Natural killer cell (primary cell): ENCODE measurements at regions not wholly inside any gene's neighbourhood (a gene's known extent, or its start where the extent isn't known, plus 50 kb on each side); places are given as distances from the start of the nearest gene placed in this dataset.

Experiments used
- ATAC-seq, 3 donors: fragments of 150-1000 bp in 2 of 3; fragments of 200-7000 bp in 1 of 3; cut with Tn5 transposase; 1 replicate in 1 of 3; 2 replicates in 2 of 3; pipeline ENCODE4 v1.10.0; 2021; ENCODE audit warnings: mild to moderate bottlenecking in 2 of 3, moderate library complexity in 2 of 3
- DNase-seq, 2 donors: peaks; one replicate each; pipeline versions ENCODE4 v3.0.0 to v3.0.0-alpha.2; 2013 to 2021; ENCODE audit warnings: mixed read lengths in 1 of 2
- H3K27ac ChIP-seq: one replicate; pipeline ENCODE4 v1.5.1; 2013; ENCODE audit warnings: mild to moderate bottlenecking, low read length
- H3K27me3 ChIP-seq: one replicate; pipeline ENCODE4 v1.6.1; 2013; ENCODE audit warnings: low read length; ENCODE audit not compliant: control insufficient read depth, insufficient read depth
- H3K36me3 ChIP-seq: one replicate; pipeline ENCODE4 v1.6.1; 2013; ENCODE audit warnings: low read length; ENCODE audit not compliant: control insufficient read depth, insufficient read depth
- H3K4me1 ChIP-seq: one replicate; pipeline ENCODE4 v1.6.1; 2013; ENCODE audit warnings: low read length; ENCODE audit not compliant: control insufficient read depth, insufficient read depth
- H3K4me3 ChIP-seq: one replicate; pipeline ENCODE4 v1.5.1; 2013; ENCODE audit warnings: low read length
- H3K9me3 ChIP-seq: one replicate; pipeline ENCODE4 v1.6.1; 2013; ENCODE audit warnings: low read length; ENCODE audit not compliant: control insufficient read depth, insufficient read depth
- H3K27ac Mint-ChIP-seq, 2 donors: one replicate each; pipeline ENCODE4 v1.8.0; 2022; ENCODE audit warnings: mild to moderate bottlenecking in 2 of 2, mixed read lengths in 2 of 2, moderate library complexity in 1 of 2
- H3K27me3 Mint-ChIP-seq, 2 donors: one replicate each; pipeline ENCODE4 v1.8.0; 2022; ENCODE audit warnings: low read depth in 2 of 2, mixed read lengths in 2 of 2
- H3K36me3 Mint-ChIP-seq: one replicate; pipeline ENCODE4 v1.8.0; 2022; ENCODE audit warnings: mixed read lengths
- H3K4me1 Mint-ChIP-seq, 2 donors: one replicate each; pipeline ENCODE4 v1.8.0; 2022; ENCODE audit warnings: mixed read lengths in 2 of 2
- H3K4me3 Mint-ChIP-seq: one replicate; pipeline ENCODE4 v1.8.0; 2022; ENCODE audit warnings: mild to moderate bottlenecking, moderate library complexity, mixed read lengths
- H3K9me3 Mint-ChIP-seq, 2 donors: one replicate each; pipeline ENCODE4 v1.8.0; 2022; ENCODE audit warnings: mixed read lengths in 2 of 2
- CTCF ChIP-seq: fragments of 200-600 bp; IDR thresholded peaks from one replicate; pipeline ENCODE4 v1.8.0; 2022; ENCODE audit warnings: antibody characterized with exemption
- WGBS: methylation state at CpG from one replicate; pipeline ENCODE4 v1.1.7; 2013; ENCODE audit warnings: missing lambda C conversion rate; ENCODE audit not compliant: insufficient coverage; 5-methylcytosine and 5-hydroxymethylcytosine counted together
- intact Hi-C: fragments of 100-400 bp; cut with micrococcal nuclease; formaldehyde crosslinking; loops from one replicate; pipeline ENCODE4 v1.14.2; 2022

- no peaks in the 10 kb centered on the region for H3K27me3 ChIP-seq
- Mint-ChIP-seq H3K4me1 (no peaks in the 10 kb centered on the region), H3K27ac (no peak overlapping the region), H3K4me3 (no peak overlapping the region), H3K9me3 (peaks cover 0 to 3% of the 10 kb centered on the region in 2 donors), H3K27me3 (no peaks in the 10 kb centered on the region), H3K36me3 (no peaks in the 10 kb centered on the region)
- ATAC-seq (no peak), DNase-seq (no peak)
- H3K27ac ChIP-seq, result no peak overlapping the region
- no peaks in the 10 kb centered on the region for H3K9me3 ChIP-seq
- intact Hi-C loops, result no loop called here
- no peaks in the 10 kb centered on the region for H3K4me1 ChIP-seq
- 100% methylated on average over 1 of the region's 1 CpG for WGBS
- TF ChIP-seq CTCF, result no peak
- no peak overlapping the region for H3K4me3 ChIP-seq
- H3K36me3 ChIP-seq, result no peaks in the 10 kb centered on the region
Measured at GRCh38 chr20:54723723-54724122, 248.3 kb downstream of the DOK5 start.

- TF ChIP-seq CTCF, result no peak
- 77% methylated on average over 3 of the region's 3 CpGs for WGBS
- Mint-ChIP-seq H3K9me3 (peaks cover 2 to 5% of the 10 kb centered on the region in 2 donors), H3K4me1 (no peaks in the 10 kb centered on the region), H3K4me3 (no peak overlapping the region), H3K27me3 (no peaks in the 10 kb centered on the region), H3K36me3 (no peaks in the 10 kb centered on the region), H3K27ac (no peak overlapping the region)
- no peaks in the 10 kb centered on the region for H3K4me1 ChIP-seq
- DNase-seq, result no peak
- H3K36me3 ChIP-seq, result no peaks in the 10 kb centered on the region
- ATAC-seq, result no peak
- H3K27ac ChIP-seq, result no peak overlapping the region
- H3K4me3 ChIP-seq, result no peak overlapping the region
- no peaks in the 10 kb centered on the region for H3K9me3 ChIP-seq
- no peaks in the 10 kb centered on the region for H3K27me3 ChIP-seq
- intact Hi-C loops, result no loop called here
Measured at GRCh38 chr20:54717983-54718382, 242.6 kb downstream of the DOK5 start.

GRCh38 chr20:54716790-54717189 is 241.4 kb downstream of the DOK5 start:
- no peak for ATAC-seq
- Mint-ChIP-seq H3K27me3 (no peaks in the 10 kb centered on the region), H3K36me3 (no peaks in the 10 kb centered on the region), H3K27ac (no peak overlapping the region), H3K4me3 (no peak overlapping the region), H3K9me3 (peaks cover 2 to 5% of the 10 kb centered on the region in 2 donors), H3K4me1 (no peaks in the 10 kb centered on the region)
- no peak for TF ChIP-seq CTCF
- no peak for DNase-seq
- no peaks in the 10 kb centered on the region for H3K36me3 ChIP-seq
- H3K27ac ChIP-seq, result no peak overlapping the region
- intact Hi-C loops, result no loop called here
- H3K4me1 ChIP-seq, result no peaks in the 10 kb centered on the region
- no peak overlapping the region for H3K4me3 ChIP-seq
- no peaks in the 10 kb centered on the region for H3K27me3 ChIP-seq
- H3K9me3 ChIP-seq, result no peaks in the 10 kb centered on the region

- 91% methylated on average over 4 of the region's 5 CpGs for WGBS
- no peak overlapping the region for H3K4me3 Mint-ChIP-seq
- no peak for TF ChIP-seq CTCF
Measured at GRCh38 chr20:54716174-54716747, 240.9 kb downstream of the DOK5 start.

More at GRCh38 chr20:54716174-54716747, 240.9 kb downstream of the DOK5 start:
- H3K36me3 Mint-ChIP-seq, result no peaks in the 10 kb centered on the region
- H3K36me3 ChIP-seq, result no peaks in the 10 kb centered on the region
- H3K27ac Mint-ChIP-seq, result no peak overlapping the region
- no peaks in the 10 kb centered on the region for H3K27me3 ChIP-seq
- no peaks in the 10 kb centered on the region for H3K4me1 Mint-ChIP-seq
- DNase-seq (no peak), ATAC-seq (no peak)
- intact Hi-C loops, result no loop called here
- H3K4me1 ChIP-seq, result no peaks in the 10 kb centered on the region
- H3K27ac ChIP-seq, result no peak overlapping the region
- H3K4me3 ChIP-seq, result no peak overlapping the region
- peaks cover 0 to 1% of the 10 kb centered on the region in 2 donors for H3K27me3 Mint-ChIP-seq
- no peaks in the 10 kb centered on the region for H3K9me3 ChIP-seq
- peaks cover 2 to 5% of the 10 kb centered on the region in 2 donors for H3K9me3 Mint-ChIP-seq
